H1 (cell line): ENCODE measurements at regions not wholly inside any gene's neighbourhood (a gene's known extent, or its start where the extent isn't known, plus 50 kb on each side); places are given as distances from the start of the nearest gene placed in this dataset.

ENCODE experiments used
- CTCF ChIA-PET: fragments of 300-600 bp; sonication (Branson Sonifier 250); formaldehyde crosslinking; loops from one replicate; lab custom pipeline; 2021; ENCODE audit not compliant: partially characterized antibody; lab: Charles Lee
- POLR2A ChIA-PET: fragments of 300-600 bp; sonication (Branson Sonifier 250); formaldehyde crosslinking; loops from one replicate; lab custom pipeline; 2021; ENCODE audit warnings: inconsistent platforms; ENCODE audit not compliant: partially characterized antibody; lab: Charles Lee
- DNase-seq, 2 experiments: peaks; one replicate each; pipeline versions ENCODE4 v3.0.0 to v3.0.0-alpha.2; 2010 to 2022; ENCODE audit warnings: low spot score in 2 of 2, low read depth in 1 of 2, mixed read lengths in 1 of 2
- FAIRE-seq: peaks from 2 replicates; lab custom pipeline; 2011; peaks lifted over from hg19 to GRCh38; lab: Jason Lieb, UNC
- H2AFZ ChIP-seq: 2 replicates; pipeline ENCODE4 v1.8.1; 2012; ENCODE audit warnings: low read length, inconsistent platforms
- H2AK5ac ChIP-seq: 2 replicates; pipeline ENCODE4 v1.6.1; 2013; ENCODE audit warnings: low read depth, low read length
- H2BK120ac ChIP-seq: replicated peaks from 2 replicates; pipeline ENCODE3; 2013; ENCODE audit warnings: low read depth, low read length, inconsistent platforms
- H2BK12ac ChIP-seq: 2 replicates; pipeline ENCODE4 v1.6.1; 2013; ENCODE audit warnings: low read depth, low read length
- H2BK15ac ChIP-seq: 2 replicates; pipeline ENCODE4 v1.6.1; 2013; ENCODE audit warnings: low read length
- H2BK20ac ChIP-seq: 2 replicates; pipeline ENCODE4 v1.6.1; 2013; ENCODE audit warnings: low read length
- H2BK5ac ChIP-seq: 2 replicates; pipeline ENCODE4 v1.6.1; 2013; ENCODE audit warnings: low read depth, low read length
- H3K14ac ChIP-seq: 2 replicates; pipeline ENCODE4 v1.6.1; 2013; ENCODE audit warnings: inconsistent platforms; ENCODE audit not compliant: insufficient read length
- H3K18ac ChIP-seq: 2 replicates; pipeline ENCODE4 v1.6.1; 2013; ENCODE audit warnings: low read length; ENCODE audit errors: extremely low read depth
- H3K23ac ChIP-seq: 2 replicates; pipeline ENCODE4 v1.6.1; 2013; ENCODE audit warnings: inconsistent platforms; ENCODE audit not compliant: insufficient read length
- H3K23me2 ChIP-seq: 2 replicates; pipeline ENCODE4 v1.6.1; 2013; ENCODE audit warnings: low read depth, low read length
- H3K27ac ChIP-seq: 2 replicates; pipeline ENCODE4 v1.6.1; 2011; ENCODE audit warnings: low read depth, low read length, inconsistent platforms
- H3K27me3 ChIP-seq, 4 experiments: replicated peaks in 1 of 4; 1 replicate in 1 of 4; 2 replicates in 3 of 4; pipeline versions ENCODE4 v1.6.1 to v1.8.1; 2011 to 2013; ENCODE audit warnings: low read length in 3 of 4, mild to moderate bottlenecking in 3 of 4, inconsistent platforms in 2 of 4, mixed read lengths in 2 of 4, moderate library complexity in 1 of 4; ENCODE audit not compliant: control insufficient read depth in 3 of 4, insufficient read depth in 3 of 4; ENCODE audit errors: extremely low read depth in 1 of 4
- H3K36me3 ChIP-seq, 4 experiments: 2 replicates each; pipeline versions ENCODE4 v1.6.1 to v1.8.1; 2011 to 2013; ENCODE audit warnings: mild to moderate bottlenecking in 4 of 4, low read length in 3 of 4, moderate library complexity in 2 of 4, control low read depth in 1 of 4, inconsistent platforms in 1 of 4; ENCODE audit not compliant: insufficient read depth in 4 of 4, control insufficient read depth in 2 of 4
- H3K4ac ChIP-seq: replicated peaks from 2 replicates; pipeline ENCODE3; 2013; ENCODE audit warnings: low read length, low read depth, mixed read lengths, inconsistent platforms; ENCODE audit not compliant: insufficient read length
- H3K4me1 ChIP-seq, 4 experiments: replicated peaks in 1 of 4; 1 replicate in 1 of 4; 2 replicates in 3 of 4; pipeline versions ENCODE4 v1.6.1 to v1.8.1; 2011 to 2013; ENCODE audit warnings: low read length in 3 of 4, inconsistent platforms in 2 of 4, mixed read lengths in 1 of 4; ENCODE audit not compliant: insufficient read depth in 4 of 4, control insufficient read depth in 3 of 4
- H3K4me2 ChIP-seq, 2 experiments: 2 replicates each; pipeline versions ENCODE4 v1.6.1 to v1.8.1; 2011 to 2013; ENCODE audit warnings: low read depth in 2 of 2, low read length in 2 of 2, control low read depth in 1 of 2, inconsistent platforms in 1 of 2, mild to moderate bottlenecking in 1 of 2; ENCODE audit not compliant: insufficient read depth in 1 of 2
- H3K4me3 ChIP-seq, 4 experiments: fragments of 200-600, 300-600 bp in 1 of 4; sonication (generic), shearing (Covaris generic), sonication (Bioruptor Twin) in 1 of 4; 2 replicates each; pipeline versions ENCODE4 v1.5.1 to v1.8.1; 2011 to 2016; ENCODE audit warnings: low read length in 4 of 4, low read depth in 3 of 4, control low read depth in 2 of 4, inconsistent platforms in 2 of 4, mild to moderate bottlenecking in 2 of 4, mixed read lengths in 1 of 4, moderate library complexity in 1 of 4; ENCODE audit not compliant: insufficient read depth in 2 of 4; ENCODE audit errors: extremely low read depth in 1 of 4
- H3K56ac ChIP-seq: replicated peaks from 2 replicates; pipeline ENCODE3; 2013; ENCODE audit warnings: low read depth, mild to moderate bottlenecking, mixed read lengths, low read length, inconsistent platforms; ENCODE audit not compliant: insufficient read length
- H3K79me1 ChIP-seq: 2 replicates; pipeline ENCODE4 v1.6.1; 2013; ENCODE audit warnings: low read depth, low read length, control low read depth
- H3K79me2 ChIP-seq, 2 experiments: 2 replicates each; pipeline versions ENCODE4 v1.6.1 to v1.8.1; 2012 to 2013; ENCODE audit warnings: low read length in 2 of 2, mild to moderate bottlenecking in 2 of 2, inconsistent platforms in 1 of 2; ENCODE audit not compliant: insufficient read depth in 2 of 2, control insufficient read depth in 1 of 2
- H3K9ac ChIP-seq, 4 experiments: replicated peaks in 1 of 4; 1 replicate in 1 of 4; 2 replicates in 3 of 4; pipeline versions ENCODE4 v1.6.1 to v1.8.1; 2011 to 2013; ENCODE audit warnings: low read depth in 3 of 4, low read length in 3 of 4, control low read depth in 2 of 4, mild to moderate bottlenecking in 2 of 4, moderate library complexity in 2 of 4, inconsistent platforms in 1 of 4; ENCODE audit errors: extremely low read depth in 1 of 4
- H3K9me3 ChIP-seq, 2 experiments: 2 replicates each; pipeline versions ENCODE4 v1.6.1 to v1.8.1; 2012 to 2013; ENCODE audit warnings: mild to moderate bottlenecking in 2 of 2, moderate library complexity in 2 of 2, control low read depth in 1 of 2, inconsistent platforms in 1 of 2, low read depth in 1 of 2, low read length in 1 of 2, mixed read lengths in 1 of 2; ENCODE audit not compliant: insufficient read depth in 2 of 2
- H4K20me1 ChIP-seq, 2 experiments: replicated peaks in 1 of 2; 2 replicates each; pipeline versions ENCODE3 to v1.8.1; 2011 to 2013; ENCODE audit warnings: inconsistent platforms in 2 of 2, low read length in 2 of 2, mild to moderate bottlenecking in 1 of 2; ENCODE audit not compliant: insufficient read depth in 2 of 2, control insufficient read depth in 1 of 2
- H4K5ac ChIP-seq: 2 replicates; pipeline ENCODE4 v1.6.1; 2013; ENCODE audit warnings: low read length, low read depth, mixed read lengths, inconsistent platforms; ENCODE audit not compliant: insufficient read length
- H4K8ac ChIP-seq: 2 replicates; pipeline ENCODE4 v1.8.0; 2013; ENCODE audit warnings: mild to moderate bottlenecking, moderate library complexity, low read length, inconsistent platforms; ENCODE audit not compliant: insufficient read depth; ENCODE audit errors: extremely low read depth
- H4K91ac ChIP-seq: replicated peaks from 2 replicates; pipeline ENCODE3; 2013; ENCODE audit warnings: low read length, mixed read lengths, inconsistent platforms; ENCODE audit not compliant: insufficient read length
- CTBP2 ChIP-seq: IDR thresholded peaks from 2 replicates; pipeline ENCODE4 v1.7.0; 2011; ENCODE audit warnings: borderline replicate concordance, mild to moderate bottlenecking, moderate library complexity, mixed read lengths, low read length; ENCODE audit not compliant: insufficient read depth, insufficient read length
- EP300 ChIP-seq, 2 experiments: IDR thresholded peaks; 1 replicate in 1 of 2; 2 replicates in 1 of 2; pipeline ENCODE4 v1.6.1; 2011 to 2012; ENCODE audit warnings: low read depth in 2 of 2, low read length in 2 of 2, mild to moderate bottlenecking in 2 of 2, borderline replicate concordance in 1 of 2, inconsistent platforms in 1 of 2, moderate library complexity in 1 of 2
- EZH2 ChIP-seq: fragments of 200-600 bp; sonication (generic); IDR thresholded peaks from 2 replicates; pipeline ENCODE4 v1.7.1; 2012; ENCODE audit warnings: low read depth, mild to moderate bottlenecking, moderate library complexity, low read length, inconsistent platforms; ENCODE audit not compliant: severe bottlenecking
- KDM1A ChIP-seq: fragments of 200-600, 300-600 bp; sonication (generic); IDR thresholded peaks from 2 replicates; pipeline ENCODE4 v1.7.1; 2016; ENCODE audit warnings: mild to moderate bottlenecking, low read length, borderline replicate concordance
- WGBS, 2 experiments: shearing (Covaris generic) in 1 of 2; methylation state at CpG; one replicate each; pipeline versions ENCODE4 v1.1.6 to v1.1.7; 2013 to 2015; ENCODE audit warnings: low lambda C conversion rate in 2 of 2, mixed read lengths in 2 of 2, inconsistent platforms in 1 of 2, low coverage in 1 of 2, missing lambda C conversion rate in 1 of 2; ENCODE audit not compliant: insufficient replicate concordance in 2 of 2, insufficient coverage in 1 of 2, insufficient read length in 1 of 2; ENCODE audit errors: extremely low coverage in 1 of 2, missing lambda C conversion rate in 1 of 2; 5-methylcytosine and 5-hydroxymethylcytosine counted together

DNA sequence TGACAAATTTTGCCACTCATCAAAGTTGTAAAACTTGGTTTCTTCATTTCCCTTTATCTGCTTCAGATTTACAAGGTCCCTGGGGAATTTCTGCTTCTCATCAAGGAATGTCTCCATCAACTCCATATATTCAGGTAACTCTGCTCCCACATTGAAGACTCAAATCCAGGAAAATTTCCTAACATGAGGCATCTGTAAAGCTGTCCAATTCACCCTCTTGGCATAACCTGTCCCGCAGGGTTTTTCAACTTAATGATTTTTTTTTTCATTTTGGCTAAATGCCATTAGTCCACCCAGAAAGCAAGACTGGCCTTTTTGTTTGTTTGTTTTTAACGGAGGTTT is 50.2 kb upstream of the SLC30A5 start:
- H2AK5ac ChIP-seq, result no peak overlapping the region
- no peak overlapping the region for H4K91ac ChIP-seq
- no peak overlapping the region; the same call in 1 of the 2 replicates for H3K18ac ChIP-seq
- 95% methylated on average over 2 of the region's 2 CpGs; no CpG with 5 or more reads in 1 of the 2 experiments for WGBS, 2 experiments
- H4K5ac ChIP-seq, result no peak overlapping the region
- no peak overlapping the region for H2BK5ac ChIP-seq
- DNase-seq (no peak), FAIRE-seq (no peak)
- H3K27me3 ChIP-seq, result no peaks in the 10 kb centered on the region
- no peaks in the 10 kb centered on the region for H3K79me1 ChIP-seq
- ChIA-PET POLR2A (interaction anchor here (0.7 to 1.9 kb wide), 2 partner anchors 21 to 147 kb away, joined by 3 to 7 read pairs; no protein-coding TSS in a partner anchor), CTCF (interaction anchor here (0.7 to 4.1 kb wide), 13 partner anchors 13 to 760 kb away, joined by 3 to 23 read pairs (median 3); partner anchors contain the start of gene CCNB1)
- H4K20me1 ChIP-seq, result no peaks in the 10 kb centered on the region
- peak overlapping the region; percentile 100; the same call in 1 of the 2 replicates for H2AFZ ChIP-seq
- peak overlapping the region in 1 of 2 experiments; percentile 62; a peak in 1 of 4 replicates for H3K4me2 ChIP-seq
- H3K9me3 ChIP-seq, result no peaks in the 10 kb centered on the region
- TF ChIP-seq KDM1A (no peak), CTBP2 (no peak), EP300 (IDR thresholded peaks at IDR 0.05; ENCODE audit: borderline replicate concordance in 1 of 2, low read depth in 2 of 2, low read length in 2 of 2) (no peak), EZH2 (no peak)
- H2BK15ac ChIP-seq, result no peak overlapping the region
- H3K23me2 ChIP-seq, result no peaks in the 10 kb centered on the region
- H3K4me3 ChIP-seq, result no peak overlapping the region
- H3K79me2 ChIP-seq, result no peaks in the 10 kb centered on the region
- H3K27ac ChIP-seq, result no peak overlapping the region
- H4K8ac ChIP-seq, result no peak overlapping the region
- no peak overlapping the region for H3K9ac ChIP-seq
- no peaks in the 10 kb centered on the region for H3K36me3 ChIP-seq
- H3K56ac ChIP-seq, result no peak overlapping the region
- no peak overlapping the region for H3K4ac ChIP-seq
- no peak overlapping the region for H2BK12ac ChIP-seq
- no peak overlapping the region for H3K23ac ChIP-seq
- no peak overlapping the region for H3K14ac ChIP-seq
- H3K4me1 ChIP-seq, result no peaks in the 10 kb centered on the region; a peak in 1 of 7 replicates
- H2BK20ac ChIP-seq, result no peak overlapping the region
- no peak overlapping the region for H2BK120ac ChIP-seq
